Activated T-cell treated with anti-CD3 and anti-CD28 coated beads, Interleukin-2, amount 50 U/mL, for 24 hours (primary cell): ENCODE measurements at regions not wholly inside any gene's neighbourhood (a gene's known extent, or its start where the extent isn't known, plus 50 kb on each side); places are given as distances from the start of the nearest gene placed in this dataset.

Experiments used
- DNase-seq: peaks from one replicate; pipeline ENCODE4 v3.0.0-alpha.2; 2020
- H3K27ac Mint-ChIP-seq: 2 replicates; pipeline ENCODE4 v1.8.0; 2020; ENCODE audit warnings: mild to moderate bottlenecking, mixed read lengths
- H3K27me3 Mint-ChIP-seq: 2 replicates; pipeline ENCODE4 v1.8.0; 2020; ENCODE audit warnings: mixed read lengths
- H3K36me3 Mint-ChIP-seq: 2 replicates; pipeline ENCODE4 v1.8.0; 2020; ENCODE audit warnings: low read depth, mixed read lengths
- H3K4me1 Mint-ChIP-seq: 2 replicates; pipeline ENCODE4 v1.8.0; 2020; ENCODE audit warnings: low read depth, mixed read lengths
- H3K4me3 Mint-ChIP-seq: 2 replicates; pipeline ENCODE4 v1.8.0; 2020; ENCODE audit warnings: mild to moderate bottlenecking, moderate library complexity, mixed read lengths
- H3K9me3 Mint-ChIP-seq: 2 replicates; pipeline ENCODE4 v1.8.0; 2020; ENCODE audit warnings: mixed read lengths

GRCh38 chr15:66894986-66895780 is 170.2 kb upstream of the SMAD3 start:
- no peaks in the 10 kb centered on the region for H3K9me3 Mint-ChIP-seq
- H3K4me1 Mint-ChIP-seq, result no peaks in the 10 kb centered on the region
- peaks cover 13% of the 10 kb centered on the region for H3K27me3 Mint-ChIP-seq
- no peak for DNase-seq
- no peak overlapping the region for H3K4me3 Mint-ChIP-seq
- no peaks in the 10 kb centered on the region for H3K36me3 Mint-ChIP-seq
- no peak overlapping the region for H3K27ac Mint-ChIP-seq

- DNase-seq, result no peak
- no peaks in the 10 kb centered on the region for H3K4me1 Mint-ChIP-seq
- H3K27me3 Mint-ChIP-seq, result peaks cover 13% of the 10 kb centered on the region
- no peaks in the 10 kb centered on the region for H3K9me3 Mint-ChIP-seq
- H3K27ac Mint-ChIP-seq, result no peak overlapping the region
- no peaks in the 10 kb centered on the region for H3K36me3 Mint-ChIP-seq
- no peak overlapping the region for H3K4me3 Mint-ChIP-seq
Measured at GRCh38 chr15:66895794-66896453, 169.5 kb upstream of the SMAD3 start.

- Mint-ChIP-seq H3K27me3 (peaks cover 11% of the 10 kb centered on the region), H3K9me3 (no peaks in the 10 kb centered on the region), H3K4me3 (no peak overlapping the region), H3K36me3 (no peaks in the 10 kb centered on the region), H3K27ac (no peak overlapping the region), H3K4me1 (no peaks in the 10 kb centered on the region)
- no peak for DNase-seq
Measured at GRCh38 chr15:66896611-66897010, 168.8 kb upstream of the SMAD3 start.

DNA sequence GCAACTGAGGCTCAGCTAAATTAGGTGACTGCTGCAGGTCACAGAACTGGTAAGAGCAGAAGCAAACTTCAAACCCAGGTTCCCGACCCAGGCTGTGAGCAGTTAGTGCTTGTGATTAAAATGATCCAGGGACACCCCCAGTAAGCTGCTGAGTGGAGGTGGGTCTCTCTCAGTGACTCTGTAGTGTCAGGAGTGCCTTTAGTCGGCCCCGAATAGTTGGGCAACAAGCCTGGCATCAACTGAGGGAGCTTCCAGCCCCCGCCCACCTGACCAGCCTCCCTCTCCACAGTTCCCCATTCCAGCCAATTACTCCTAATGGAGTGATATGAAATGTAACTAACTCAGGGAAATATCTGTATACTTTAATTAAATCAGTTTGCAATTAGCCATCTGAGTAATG is 168.0 kb upstream of the SMAD3 start:
- Mint-ChIP-seq H3K4me3 (no peak overlapping the region), H3K27ac (no peak overlapping the region), H3K27me3 (peaks cover 7% of the 10 kb centered on the region), H3K4me1 (no peaks in the 10 kb centered on the region), H3K36me3 (no peaks in the 10 kb centered on the region), H3K9me3 (no peaks in the 10 kb centered on the region)
- no peak for DNase-seq

DNA sequence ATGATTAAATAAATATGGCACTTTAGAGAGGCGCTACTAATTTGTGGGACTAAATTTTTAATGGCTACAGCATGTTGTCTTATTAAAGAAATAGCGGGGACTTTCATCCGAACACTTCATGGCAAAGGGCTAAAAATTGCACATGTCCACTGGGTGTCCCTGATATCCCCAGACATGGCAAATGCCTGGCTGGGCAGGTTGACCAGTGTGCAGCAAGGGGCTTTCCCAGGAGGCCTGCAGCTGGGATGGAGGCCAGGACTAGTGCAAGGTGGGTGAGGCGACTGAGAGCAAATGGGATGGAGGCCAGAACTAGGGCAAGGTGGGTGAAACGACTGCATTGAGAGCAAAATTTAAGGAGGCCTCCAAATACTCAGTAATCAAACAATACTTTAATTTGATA is 167.4 kb upstream of the SMAD3 start:
- DNase-seq, result no peak
- peaks cover 2% of the 10 kb centered on the region for H3K27me3 Mint-ChIP-seq
- no peak overlapping the region for H3K27ac Mint-ChIP-seq
- no peak overlapping the region for H3K4me3 Mint-ChIP-seq
- no peaks in the 10 kb centered on the region for H3K36me3 Mint-ChIP-seq
- H3K4me1 Mint-ChIP-seq, result no peaks in the 10 kb centered on the region
- no peaks in the 10 kb centered on the region for H3K9me3 Mint-ChIP-seq

DNA sequence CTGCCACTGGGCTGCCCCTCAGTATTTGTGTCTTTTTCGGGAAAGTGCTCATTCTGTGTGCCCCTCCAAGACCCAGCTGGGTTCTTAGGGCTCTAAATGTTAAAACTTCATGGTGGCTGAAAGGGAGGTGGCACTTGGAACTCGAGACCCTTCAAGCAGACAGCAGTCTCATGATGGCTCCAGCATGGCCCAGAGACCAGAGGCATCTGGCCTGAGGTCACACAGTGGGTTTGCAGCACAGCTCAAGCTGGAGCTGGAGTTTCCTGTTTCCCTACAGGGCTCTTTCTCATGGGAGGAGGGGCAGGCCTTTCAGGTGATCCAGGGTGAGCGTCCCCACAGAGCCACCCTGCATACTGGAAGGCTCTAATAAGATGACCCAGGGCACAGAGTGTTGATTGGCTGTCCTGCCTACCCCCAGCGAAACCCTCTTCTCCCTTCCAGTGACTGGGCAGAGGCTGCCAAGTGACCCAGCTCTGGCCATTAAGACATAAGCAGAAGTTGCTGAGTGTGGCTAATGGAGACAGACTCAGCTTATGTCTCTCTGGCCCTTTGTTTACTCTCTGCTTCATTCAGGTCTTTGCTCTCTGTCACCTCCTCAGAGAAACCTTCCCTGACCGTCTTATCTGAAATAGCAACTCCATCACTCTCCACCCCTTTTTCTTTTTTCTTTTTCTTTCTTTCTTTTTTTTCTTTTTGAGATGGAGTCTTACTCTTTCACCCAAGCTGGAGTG is 166.6 kb upstream of the SMAD3 start:
- Mint-ChIP-seq H3K9me3 (no peaks in the 10 kb centered on the region), H3K4me1 (peaks cover 1% of the 10 kb centered on the region), H3K4me3 (no peak overlapping the region), H3K27ac (no peak overlapping the region), H3K36me3 (no peaks in the 10 kb centered on the region), H3K27me3 (no peaks in the 10 kb centered on the region)
- DNase-seq, result no peak

DNA sequence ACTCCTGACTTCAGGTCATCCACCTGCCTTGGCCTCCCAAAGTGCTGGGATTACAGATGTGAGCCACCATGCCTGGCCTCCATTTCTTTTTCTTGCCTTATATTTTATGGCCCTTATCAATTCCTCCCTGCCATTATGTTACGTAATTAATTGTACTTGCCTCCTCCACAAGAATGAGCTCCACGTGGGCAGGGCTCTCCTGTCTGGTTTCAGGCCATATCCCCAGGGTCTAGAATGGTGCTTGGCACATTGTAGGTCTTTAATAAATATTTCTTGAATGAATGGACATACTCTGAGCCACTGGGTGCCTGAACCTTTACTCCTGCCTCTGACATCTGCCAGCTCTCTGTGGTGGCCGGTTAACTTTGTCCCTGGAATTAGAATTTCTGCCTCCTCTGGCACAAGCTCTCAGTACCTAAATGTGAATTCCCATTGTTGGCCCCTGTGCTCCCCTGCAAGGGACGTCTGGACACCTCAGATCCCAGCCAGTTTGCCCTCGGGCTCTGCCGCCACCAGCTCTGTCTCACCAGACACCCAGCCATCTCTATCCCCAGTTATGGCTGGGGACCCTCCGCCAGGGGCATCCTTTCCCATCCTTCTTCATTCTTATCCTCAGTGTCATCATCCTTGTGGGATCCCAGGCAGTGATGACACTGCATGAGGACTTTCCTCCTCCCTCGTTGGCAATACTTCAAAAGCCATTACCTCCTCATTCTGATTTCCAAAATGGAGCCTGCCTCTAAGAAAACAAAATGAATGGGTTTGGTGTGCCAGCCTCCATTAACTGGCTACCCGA is 165.6 kb upstream of the SMAD3 start:
- no peak for DNase-seq
- Mint-ChIP-seq H3K36me3 (no peaks in the 10 kb centered on the region), H3K27ac (no peak overlapping the region), H3K4me3 (no peak overlapping the region), H3K9me3 (no peaks in the 10 kb centered on the region), H3K27me3 (no peaks in the 10 kb centered on the region), H3K4me1 (peaks cover 2% of the 10 kb centered on the region)

- Mint-ChIP-seq H3K27me3 (no peaks in the 10 kb centered on the region), H3K4me1 (peaks cover 2% of the 10 kb centered on the region), H3K36me3 (no peaks in the 10 kb centered on the region), H3K27ac (no peak overlapping the region), H3K9me3 (no peaks in the 10 kb centered on the region), H3K4me3 (no peak overlapping the region)
- DNase-seq, result no peak
Measured at GRCh38 chr15:66900586-66901310, 164.7 kb upstream of the SMAD3 start.

DNA sequence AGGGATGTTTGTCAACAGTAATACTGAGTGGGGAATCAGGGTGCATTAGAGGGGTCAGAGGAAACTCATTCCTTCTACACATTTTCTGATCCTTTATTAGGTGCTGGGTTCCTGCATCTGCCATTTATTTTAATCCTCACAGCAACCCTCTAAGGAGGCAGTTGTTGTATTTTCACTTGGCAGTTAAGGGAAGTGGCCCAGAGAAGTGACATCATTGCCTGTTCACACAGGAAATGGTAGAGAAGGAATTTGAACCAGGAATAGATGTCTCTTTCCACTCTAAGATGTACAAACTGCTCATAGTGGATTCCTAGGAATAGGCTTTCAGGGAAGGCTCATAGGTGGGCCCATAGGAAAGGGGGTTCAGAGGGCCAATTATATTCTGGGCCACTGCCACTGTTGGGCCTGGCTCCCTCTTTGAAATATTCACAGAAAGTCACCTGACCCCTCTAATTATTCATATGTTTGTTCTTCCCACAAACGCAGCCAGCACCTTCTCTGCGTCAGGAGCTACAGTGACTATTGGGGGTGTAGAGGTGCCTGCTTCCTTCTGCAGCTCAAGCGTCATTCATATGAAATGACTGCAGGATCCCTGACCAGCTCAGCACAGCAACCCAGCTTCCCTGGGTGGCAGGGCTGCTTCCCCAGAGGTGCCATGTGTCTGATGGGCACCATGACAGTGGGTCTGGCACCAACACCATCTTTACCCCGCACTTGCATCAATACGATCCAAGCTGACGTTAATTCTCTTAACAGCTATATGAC is 163.9 kb upstream of the SMAD3 start:
- H3K4me3 Mint-ChIP-seq, result no peak overlapping the region
- no peak overlapping the region for H3K27ac Mint-ChIP-seq
- no peaks in the 10 kb centered on the region for H3K27me3 Mint-ChIP-seq

DNA sequence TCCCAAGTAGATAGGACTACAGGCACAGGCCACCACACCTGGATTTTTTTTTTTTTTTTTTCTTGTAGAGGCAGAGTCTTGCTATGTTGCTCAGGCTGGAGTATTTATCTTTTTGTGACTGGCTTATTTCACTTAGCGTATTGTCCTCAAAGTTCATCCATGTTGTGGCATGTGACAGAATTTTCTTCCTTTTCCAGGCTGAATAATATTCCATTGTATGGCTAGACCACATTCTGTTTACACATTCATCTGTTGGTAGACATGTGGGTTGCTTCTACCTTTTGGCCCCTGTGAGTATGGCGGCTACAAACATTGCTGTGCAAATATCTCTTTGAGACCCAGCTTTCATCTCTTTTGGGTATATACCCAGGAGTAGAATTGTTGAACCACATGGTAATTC is 160.2 kb upstream of the SMAD3 start:
- Mint-ChIP-seq H3K4me1 (peaks cover 2% of the 10 kb centered on the region), H3K27me3 (no peaks in the 10 kb centered on the region), H3K36me3 (no peaks in the 10 kb centered on the region), H3K9me3 (peaks cover 4% of the 10 kb centered on the region), H3K27ac (no peak overlapping the region), H3K4me3 (no peak overlapping the region)
- DNase-seq, result no peak

More for the DNA sequence above, 163.9 kb upstream of the SMAD3 start:
- H3K4me1 Mint-ChIP-seq, result peaks cover 2% of the 10 kb centered on the region
- no peak for DNase-seq
- no peaks in the 10 kb centered on the region for H3K36me3 Mint-ChIP-seq
- peaks cover 3% of the 10 kb centered on the region for H3K9me3 Mint-ChIP-seq

DNA sequence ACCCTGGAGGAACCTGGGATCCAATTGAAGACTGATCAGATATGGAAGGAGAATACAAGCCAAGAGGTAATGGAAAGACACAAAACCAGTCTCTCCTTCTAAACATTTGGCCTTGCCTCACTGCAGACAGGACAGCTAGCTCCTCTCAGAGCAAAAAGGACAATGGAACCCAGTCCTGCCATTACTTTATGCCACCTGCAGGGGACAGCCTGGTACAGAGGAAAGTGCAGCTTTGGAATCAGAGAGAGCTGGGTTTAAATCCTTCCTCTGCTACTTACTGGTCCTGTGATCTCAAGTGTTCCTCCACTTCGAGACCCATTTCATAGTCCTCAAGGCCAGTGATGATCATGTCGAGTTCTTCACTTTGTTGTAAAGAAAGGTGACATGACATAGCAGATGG is 159.4 kb upstream of the SMAD3 start:
- no peak for DNase-seq
- peaks cover 4% of the 10 kb centered on the region for H3K9me3 Mint-ChIP-seq
- H3K4me1 Mint-ChIP-seq, result peaks cover 2% of the 10 kb centered on the region
- H3K36me3 Mint-ChIP-seq, result no peaks in the 10 kb centered on the region
- H3K4me3 Mint-ChIP-seq, result no peak overlapping the region
- no peak overlapping the region for H3K27ac Mint-ChIP-seq
- H3K27me3 Mint-ChIP-seq, result no peaks in the 10 kb centered on the region

GRCh38 chr15:66906668-66907614 is 158.5 kb upstream of the SMAD3 start:
- H3K27me3 Mint-ChIP-seq, result no peaks in the 10 kb centered on the region
- no peak for DNase-seq
- H3K4me3 Mint-ChIP-seq, result no peak overlapping the region
- no peaks in the 10 kb centered on the region for H3K36me3 Mint-ChIP-seq
- H3K4me1 Mint-ChIP-seq, result peaks cover 6% of the 10 kb centered on the region
- peaks cover 4% of the 10 kb centered on the region for H3K9me3 Mint-ChIP-seq
- no peak overlapping the region for H3K27ac Mint-ChIP-seq
